ENCODE measurements at regions not wholly inside any gene's neighbourhood (a gene's known extent, or its start where the extent isn't known, plus 50 kb on each side); places are given as distances from the start of the nearest gene placed in this dataset.
"Not testable (repeated sequence)": the region's sequence is repeated elsewhere in the genome, so short reads cannot be mapped to it uniquely, and the experiment has no call there.

DNA sequence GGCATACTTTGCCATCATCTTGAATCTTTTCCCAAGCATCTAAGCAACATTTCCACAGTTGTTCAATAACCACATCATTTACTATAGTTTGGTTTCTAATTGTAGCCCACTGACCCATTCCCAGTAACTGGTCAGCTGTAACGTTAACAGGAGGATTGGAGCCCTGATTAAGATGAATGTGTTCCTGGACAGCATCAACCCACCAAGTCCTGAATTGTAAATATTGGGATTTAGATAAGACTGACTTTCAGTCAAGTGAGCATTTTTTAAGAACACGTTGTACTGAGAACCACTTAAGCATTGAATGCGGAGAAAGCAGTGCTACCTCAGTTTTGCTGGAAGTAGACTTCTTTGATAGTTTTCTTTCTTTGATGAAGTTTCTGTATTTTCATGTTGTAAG lies 53.3 kb upstream of the ARL4D start:
- not testable (repeated sequence) for DNase-seq (ENCODE audit: low spot score)

DNA sequence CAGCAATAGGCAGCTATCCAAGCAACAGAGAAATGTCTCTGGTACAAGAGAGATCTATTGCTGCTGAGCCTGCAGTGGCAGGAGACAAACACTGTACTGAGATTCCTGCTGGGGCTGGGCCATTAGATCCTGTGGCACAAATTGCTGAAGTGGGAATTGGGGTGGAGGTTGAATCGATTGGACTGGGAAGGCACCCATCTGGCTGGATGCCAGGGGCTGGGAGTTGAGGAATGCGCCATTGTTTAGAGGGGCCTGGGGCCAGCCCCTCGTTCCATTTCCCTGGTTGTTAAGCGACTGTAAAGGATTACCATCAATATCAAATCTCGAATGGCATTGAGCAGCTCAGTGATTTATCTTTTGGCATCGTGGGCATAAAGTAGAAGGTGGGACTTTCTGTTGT lies 54.1 kb upstream of the ARL4D start:
- DNase-seq (ENCODE audit: low spot score): no peak

DNA sequence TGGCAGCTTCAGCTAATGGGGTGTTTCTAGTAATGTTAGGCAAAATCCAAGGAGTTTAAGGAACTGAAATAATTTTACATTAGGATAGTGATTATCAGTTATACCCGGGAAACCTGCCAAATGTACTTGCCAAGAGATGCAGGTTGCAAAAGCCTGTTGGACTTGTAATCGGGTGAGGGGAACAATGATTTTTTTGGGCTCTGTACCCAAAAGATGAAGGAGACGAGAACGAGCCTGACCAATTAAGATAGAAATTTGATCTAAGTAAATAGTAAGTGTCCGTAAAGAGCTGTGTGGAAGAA lies 56.3 kb upstream of the ARL4D start:
- no peak for DNase-seq (ENCODE audit: low spot score)

DNA sequence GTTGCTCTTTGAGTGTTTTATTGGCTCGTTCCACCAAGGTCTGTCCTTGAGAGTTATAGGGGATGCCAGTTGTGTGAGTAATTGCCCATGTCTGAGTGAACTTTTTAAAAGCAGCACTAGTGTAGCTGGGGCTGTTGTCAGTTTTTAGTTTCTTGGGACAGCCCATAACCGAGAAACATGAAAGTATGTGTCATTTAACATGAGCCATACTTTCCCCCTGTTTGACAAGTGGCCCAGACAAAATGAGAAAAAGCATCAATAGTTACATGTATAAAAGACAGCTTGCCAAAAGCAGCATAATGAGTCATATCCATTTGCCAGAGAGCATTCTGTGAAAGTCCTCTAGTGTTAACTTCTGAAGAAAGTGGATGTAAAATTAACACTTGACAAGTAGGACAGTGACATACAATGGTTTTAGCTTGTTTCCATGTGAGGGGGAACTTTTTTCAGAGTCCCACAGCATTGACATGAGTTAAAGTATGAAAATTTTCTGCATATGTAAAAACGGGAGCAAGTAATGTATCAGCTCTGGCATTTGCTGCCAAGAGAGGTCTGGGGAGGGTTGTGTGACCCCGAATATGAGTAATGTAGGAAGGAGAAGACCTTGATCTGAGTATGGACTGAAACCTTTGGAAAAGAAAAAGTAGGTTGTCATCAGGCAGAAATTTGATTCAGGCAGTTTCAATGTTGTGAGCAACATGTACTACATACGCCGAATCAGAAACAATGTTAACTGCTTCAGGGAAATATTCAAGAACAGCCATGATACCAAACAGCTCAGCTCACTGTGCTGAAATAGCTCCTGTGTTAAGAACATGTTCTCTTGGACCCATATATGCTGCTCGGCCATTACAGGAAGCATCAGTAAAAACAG lies 56.8 kb upstream of the ARL4D start:
- no peak for DNase-seq (ENCODE audit: low spot score)

DNA sequence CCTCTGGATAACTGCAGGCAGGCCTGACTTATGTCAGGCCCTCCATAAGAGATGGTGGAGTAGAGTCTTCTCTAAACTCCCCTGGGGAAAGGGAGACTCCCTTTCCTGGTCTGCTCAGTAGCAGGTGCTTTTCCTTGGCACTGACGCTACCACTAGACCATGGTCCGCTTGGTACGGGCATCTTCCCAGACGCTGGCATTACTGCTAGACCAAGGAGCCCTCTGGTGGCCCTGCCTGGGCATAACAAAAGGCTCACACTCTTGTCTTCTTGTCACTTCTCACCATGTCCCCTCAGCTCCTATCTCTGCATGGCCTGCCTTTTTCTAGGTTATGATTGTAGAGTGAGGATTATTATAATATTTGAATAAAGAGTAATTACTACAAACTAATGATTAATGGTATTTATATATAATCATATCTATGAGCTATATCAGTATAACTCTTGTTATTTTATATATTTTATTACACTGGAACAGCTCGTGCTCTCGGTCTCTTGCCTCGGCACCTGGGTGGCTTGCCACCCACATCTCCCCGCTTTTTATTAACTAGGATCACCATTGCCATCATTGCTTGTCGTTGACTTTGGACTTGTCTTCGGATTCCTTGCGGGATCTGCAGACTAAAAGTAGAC lies 59.8 kb upstream of the ARL4D start:
- DNase-seq (ENCODE audit: low spot score): peak; percentile 86

DNA sequence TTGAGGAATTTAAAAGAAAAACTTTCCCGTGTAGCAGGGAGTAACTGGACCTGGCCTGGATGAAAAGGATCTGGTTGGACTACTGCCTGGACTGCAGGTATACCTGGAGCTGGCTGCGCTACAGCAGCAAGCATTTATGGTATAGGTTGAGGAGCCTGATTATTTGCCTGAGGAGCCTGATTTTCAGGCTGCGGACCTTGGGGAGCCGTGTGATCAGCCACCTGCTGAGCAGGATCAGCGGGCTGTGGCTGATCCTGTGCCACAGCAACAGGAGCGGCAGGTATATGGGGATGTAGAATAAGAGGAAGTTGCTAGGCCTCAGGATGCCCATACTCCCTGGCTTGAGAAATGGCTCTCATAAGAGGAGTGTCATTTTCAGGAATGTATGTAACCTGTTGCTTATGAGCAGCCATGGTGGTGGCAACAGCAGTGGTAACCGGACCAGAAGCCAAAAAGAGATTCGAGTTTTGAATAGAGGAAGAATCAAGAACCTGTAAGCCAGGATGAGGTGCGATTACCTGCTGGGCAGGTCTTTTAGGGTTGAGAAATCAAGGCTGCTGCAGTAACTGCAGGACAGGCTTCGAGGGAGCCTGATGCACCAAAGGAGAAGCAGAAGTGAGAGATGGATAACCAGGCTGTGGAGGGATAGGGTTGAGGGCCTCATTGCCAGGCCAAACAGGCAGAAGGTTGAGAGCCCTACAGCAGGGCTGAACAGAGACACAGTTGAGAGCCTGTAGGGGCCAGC lies 60.9 kb upstream of the ARL4D start:
- DNase-seq (ENCODE audit: low spot score): no peak

DNA sequence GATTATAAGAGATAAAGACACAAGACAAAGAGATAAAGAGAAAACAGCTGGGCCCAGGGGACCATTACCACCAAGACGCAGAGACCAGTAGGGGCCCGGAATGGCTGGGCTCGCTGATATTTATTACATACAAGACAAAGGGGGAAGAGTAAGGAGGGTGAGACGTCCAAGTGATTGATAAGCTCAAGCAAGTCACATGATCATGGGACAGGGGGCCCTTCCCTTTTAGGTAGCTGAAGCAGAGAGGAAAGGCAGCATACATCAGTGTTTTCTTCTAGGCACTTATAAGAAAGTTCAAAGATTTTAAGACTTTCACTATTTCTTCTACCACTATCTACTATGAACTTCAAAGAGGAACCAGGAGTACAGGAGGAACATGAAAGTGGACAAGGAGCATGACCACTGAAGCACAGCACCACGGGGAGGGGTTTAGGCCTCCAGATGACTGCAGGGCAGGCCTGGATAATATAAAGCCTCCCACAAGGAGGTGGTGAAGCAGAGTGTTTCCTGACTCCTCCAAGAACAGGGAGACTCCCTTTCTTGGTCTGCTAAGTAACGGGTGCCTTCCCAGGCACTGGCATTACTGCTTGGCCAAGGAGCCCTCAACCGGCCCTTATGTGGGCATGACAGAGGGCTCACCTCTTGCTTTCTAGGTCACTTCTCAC lies 63.9 kb upstream of the ARL4D start:
- DNase-seq (ENCODE audit: low spot score): no peak

DNA sequence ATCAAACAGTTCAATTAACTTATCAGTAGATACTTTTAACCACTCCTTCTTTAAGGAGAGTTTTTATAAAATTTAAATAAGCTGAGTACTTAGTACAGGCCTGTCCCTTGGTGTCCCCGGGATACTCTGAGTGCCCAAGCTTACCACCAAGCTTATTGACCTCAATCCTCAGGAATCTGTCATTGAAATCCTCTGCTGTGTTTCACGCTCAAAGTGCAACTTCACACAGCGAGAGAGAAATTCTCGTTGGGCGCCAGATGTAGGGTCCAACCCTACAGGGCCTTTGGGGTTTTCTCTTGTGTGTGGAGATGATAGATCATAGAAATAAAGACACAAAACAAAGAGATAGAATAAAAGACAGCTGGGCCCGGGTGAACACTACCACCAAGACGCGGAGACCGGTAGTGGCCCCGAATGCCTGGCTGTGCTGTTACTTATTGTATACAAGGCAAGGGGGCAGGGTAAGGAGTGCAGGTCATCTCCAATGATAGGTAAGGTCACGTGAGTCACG lies 65.3 kb upstream of the ARL4D start:
- DNase-seq (ENCODE audit: low spot score): no peak

DNA sequence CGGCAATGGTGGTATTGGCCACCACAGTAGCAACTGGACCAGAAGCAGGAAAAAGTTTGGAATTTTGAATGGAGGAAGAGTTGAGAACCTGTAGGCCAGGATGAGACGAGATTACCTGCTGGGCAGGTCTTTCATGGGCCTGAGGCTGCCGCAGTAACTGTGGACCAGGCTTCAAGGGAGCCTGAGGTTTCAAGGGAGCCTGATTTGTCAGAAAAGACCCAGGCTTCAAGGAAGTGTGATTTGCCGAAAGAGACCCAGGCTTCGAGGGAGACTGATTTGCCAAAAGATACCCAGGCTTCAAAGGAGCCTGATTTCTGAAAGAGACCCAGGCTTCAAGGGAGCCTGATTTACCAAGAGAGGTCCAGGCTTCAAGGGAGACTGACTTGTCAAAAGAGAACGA lies 66.6 kb upstream of the ARL4D start:
- no peak for DNase-seq (ENCODE audit: low spot score)

DNA sequence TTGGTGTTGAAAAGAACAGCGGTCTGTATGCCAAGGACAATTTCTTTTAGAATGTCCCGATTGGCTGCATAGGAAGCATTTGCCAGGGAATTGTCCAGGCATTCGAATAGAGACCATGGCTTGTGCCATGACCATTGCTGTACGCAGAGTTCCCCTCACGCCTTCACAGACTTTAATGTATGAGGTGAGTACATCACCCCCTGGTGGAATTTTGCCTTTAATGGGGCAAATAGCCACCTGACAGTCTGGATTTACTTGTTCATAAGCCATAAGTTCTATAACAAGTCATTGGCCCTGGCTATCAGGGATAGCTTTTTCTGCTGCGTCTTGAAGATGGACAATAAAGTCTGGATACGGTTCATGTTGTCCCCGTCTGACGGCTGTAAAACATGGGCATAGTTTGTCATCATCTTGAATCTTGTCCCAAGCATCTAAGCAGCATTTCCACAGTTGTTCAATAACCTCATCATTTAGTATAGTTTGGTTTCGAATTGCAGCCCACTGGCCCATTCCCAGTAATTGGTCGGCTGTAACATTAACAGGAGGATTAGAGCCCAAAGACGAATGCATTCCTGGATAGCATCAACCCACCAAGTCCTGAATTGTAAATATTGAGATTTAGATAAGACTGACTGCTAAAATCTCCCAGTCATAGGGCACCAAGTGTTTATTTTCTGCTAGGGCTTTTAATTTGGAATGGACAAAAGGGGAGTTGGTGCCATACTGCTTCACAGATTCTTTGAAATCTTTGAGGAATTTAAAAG lies 67.7 kb upstream of the ARL4D start:
- DNase-seq (ENCODE audit: low spot score): no peak

DNA sequence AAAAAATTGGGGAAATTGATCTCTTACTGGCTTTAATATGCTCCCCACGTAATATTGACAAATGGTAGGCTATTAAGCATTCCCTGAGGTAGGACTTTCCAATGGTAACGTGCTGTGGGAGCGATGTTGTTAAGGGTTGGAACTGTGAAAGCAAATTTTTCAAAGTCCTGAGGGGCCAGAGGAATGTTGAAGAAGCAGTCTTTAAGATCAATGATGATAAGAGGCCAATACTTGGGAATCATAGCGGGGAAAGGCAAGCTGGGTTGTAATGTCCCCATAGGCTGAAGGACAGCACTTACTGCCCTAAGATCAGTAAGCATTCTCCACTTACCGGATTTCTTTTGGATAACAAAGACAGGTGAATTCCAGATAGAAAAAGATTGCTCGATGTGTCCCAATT lies 69.6 kb upstream of the ARL4D start:
- no peak for DNase-seq (ENCODE audit: low spot score)

DNA sequence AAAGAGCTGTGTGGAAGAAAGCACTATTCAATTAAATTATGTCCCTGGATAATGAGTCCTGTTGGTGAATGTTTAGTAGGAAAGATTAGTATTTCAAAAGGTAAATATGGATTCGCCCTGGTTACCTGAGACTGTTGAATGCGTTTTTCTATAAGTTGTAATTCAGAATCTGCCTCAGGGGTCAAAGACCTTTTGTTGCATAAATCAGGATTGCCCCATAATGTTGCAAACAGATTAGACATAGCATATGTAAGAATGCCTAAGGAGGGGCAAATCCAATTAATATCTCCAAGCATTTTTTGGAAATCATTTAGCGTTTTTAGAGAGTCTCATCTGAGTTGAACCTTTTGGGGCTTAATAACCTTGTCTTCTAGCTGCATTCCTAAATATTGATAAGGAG lies 70.1 kb upstream of the ARL4D start:
- no peak for DNase-seq (ENCODE audit: low spot score)

DNA sequence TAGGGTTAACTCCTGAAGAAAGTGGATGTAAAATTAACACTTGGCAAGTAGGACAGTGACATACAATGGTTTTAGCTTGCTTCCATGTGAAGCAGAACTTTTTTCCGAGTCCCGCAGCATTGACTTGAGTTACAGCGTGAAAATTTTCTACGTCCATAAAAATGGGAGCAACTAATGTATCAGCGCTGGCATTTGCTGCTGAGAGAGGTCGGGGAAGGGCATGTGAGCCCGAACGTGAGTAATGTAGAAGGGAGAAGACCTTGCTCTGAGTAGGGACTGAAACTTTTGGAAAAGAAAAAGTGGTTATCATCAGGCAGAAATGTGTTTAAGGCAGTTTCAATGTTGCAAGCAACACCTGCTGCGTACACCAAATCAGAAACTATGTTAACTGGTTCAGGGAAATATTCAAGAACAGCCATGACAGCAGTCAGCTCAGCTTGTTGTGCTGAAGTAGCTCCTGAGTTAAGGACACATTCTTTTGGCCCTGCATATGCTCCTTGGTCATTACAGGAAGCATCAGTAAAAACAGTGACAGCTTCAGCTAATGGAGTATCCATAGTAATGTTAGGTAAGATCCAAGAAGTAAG lies 70.9 kb upstream of the ARL4D start:
- DNase-seq (ENCODE audit: low spot score): no peak

DNA sequence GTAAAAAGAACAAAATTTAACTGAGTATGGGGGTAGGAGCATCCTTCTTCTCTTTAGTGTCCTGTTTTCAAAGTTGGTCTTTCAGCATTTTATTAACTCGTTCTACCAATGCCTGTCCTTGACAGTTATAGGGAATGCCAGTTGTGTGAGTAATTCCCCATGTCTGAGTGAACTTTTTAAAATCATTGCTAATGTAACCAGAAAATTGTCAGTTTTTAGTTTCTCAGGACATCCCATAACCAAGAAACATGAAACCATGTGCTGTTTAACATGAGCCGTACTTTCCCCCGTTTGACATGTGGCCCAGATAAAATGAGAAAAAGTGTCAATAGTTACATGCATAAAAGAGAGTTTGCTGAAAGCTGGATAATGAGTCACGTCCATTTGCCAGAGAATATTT lies 71.4 kb upstream of the ARL4D start:
- no peak for DNase-seq (ENCODE audit: low spot score)

DNA sequence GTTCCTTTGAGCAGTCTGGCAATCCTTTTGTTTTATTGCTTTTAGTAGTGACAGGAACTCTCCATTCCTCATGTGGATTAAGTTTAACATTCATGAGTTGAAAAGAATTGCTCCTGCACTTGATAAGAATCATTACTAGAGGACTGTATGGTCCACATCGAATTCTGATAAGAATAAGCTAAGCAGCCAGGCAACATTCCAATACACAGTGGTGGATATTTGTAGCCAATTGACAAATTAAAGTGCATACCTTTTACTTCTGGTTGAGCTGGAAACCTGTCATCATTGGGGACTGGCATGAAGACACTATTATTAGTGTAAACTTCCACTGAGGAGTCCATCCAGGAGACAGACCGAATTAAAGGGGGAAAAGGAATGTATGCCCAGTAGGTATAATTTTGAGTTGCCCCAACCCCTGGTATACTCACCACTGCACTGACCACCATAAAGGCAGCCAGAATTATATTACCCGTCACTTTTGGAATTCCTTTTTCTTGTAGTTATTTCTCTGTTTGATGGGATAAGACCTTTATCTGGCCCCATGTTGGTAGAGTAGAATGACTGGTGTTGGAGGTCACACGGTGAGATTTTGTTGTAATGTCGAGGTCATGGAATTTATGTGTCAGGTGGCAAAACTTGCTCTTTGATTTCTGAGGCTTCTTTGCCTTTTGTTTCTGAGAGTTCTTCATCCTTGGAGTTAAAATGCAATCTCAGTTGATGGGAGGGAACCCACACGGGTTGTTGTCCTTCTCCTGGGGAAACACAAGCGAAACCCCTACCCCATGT lies 72.1 kb upstream of the ARL4D start:
- DNase-seq (ENCODE audit: low spot score): no peak

DNA sequence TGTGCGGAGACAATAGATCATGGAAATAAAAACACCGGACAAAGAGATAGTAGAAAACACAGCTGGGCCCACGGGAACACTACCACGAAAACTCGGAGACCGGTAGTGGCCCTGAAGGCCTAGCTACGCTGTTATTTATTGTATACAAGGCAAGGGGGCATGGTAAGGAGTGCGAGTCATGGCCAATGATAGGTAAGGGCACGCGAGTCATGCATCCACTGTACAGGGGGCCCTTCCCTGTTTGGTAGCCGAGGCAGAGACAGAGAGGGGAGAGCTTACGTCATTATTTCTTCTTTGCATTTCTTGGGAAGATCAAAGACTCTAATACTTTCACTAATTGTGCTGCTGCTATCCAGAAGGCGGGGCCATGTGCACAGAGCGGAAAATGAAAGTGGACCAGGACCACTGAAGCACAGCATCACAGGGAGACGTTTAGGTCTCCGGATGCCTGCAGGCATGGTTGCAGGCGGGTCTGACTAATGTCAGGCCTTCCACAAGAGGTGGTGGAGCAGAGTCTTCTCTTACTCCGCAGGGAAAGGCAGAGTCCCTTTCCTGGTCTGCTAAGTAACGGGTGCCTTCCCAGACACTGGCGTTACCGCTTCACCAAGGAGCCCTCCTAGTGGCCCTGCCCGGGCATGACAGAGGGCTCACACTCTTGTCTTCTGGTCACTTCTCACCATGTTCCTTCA lies 74.4 kb upstream of the ARL4D start:
- DNase-seq (ENCODE audit: low spot score): peak; percentile 51

DNA sequence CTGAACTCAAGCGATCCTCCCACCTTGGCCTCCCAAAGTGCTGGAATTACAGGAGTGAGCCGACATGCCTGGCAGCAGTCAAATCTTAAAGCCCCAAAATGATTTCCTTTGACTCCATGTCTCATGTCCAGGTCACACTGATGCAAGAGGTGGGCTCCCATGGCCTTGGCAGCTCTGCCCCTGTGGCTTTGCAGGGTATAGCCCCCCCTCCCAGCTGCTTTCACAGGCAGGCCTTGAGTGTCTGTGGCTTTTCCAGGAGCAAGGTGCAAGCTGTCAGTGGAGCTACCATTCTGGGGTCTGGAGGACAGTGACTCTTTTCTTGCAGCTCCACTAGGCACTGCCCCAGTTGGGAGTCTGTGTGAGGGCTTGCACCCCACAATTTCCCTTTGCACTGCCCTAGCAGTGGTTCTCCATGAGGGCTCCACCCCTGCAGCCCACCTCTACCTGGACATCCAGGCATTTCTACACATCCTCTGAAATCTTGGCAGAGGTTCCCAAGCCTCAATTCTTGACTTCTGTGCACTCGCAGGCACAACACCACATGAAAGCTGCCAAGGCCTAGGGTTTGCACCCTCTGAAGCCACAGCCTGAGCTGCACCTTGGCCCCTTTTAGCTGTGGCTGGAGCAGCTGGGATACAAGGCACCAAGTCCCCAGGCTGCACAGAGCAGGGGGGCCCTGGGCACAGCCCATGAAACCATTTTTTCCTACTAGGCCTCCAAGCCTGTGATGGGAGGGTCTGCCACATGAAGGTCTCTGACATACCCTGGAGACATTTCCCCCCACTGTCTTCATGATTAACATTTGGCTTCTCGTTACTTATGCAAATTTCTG lies 79.3 kb upstream of the ARL4D start:
- no peak for DNase-seq (ENCODE audit: low spot score)

DNA sequence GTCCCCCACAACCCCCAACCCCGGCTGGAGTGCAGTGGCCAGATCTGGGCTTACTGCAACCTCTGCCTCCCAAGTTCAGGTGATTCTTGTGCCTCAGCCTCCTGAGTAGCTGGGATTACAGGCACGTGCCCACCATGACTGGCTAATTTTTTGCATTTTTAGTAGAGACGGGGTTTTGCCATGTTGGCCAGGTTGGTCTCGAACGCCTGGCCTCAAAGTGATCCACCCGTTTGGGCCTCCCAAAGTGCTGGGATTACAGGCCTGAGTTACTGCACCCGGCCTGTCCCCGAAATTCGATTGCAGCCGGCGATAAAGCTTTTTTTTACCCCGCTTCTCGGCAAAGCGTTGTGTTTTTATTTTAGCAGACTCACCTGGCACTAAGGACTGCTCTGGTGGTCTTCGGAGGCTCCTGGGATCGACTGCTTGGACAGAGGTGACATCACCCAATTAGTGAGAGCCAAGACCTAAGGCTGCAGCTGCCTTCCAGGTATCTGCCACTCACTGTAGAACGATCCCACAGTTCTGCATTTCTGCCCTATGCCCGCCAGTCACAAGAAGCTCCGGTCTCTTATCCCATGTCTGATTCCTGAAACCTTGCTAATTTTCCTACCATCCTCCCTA lies 82.2 kb upstream of the ARL4D start:
- no peak for DNase-seq (ENCODE audit: low spot score)
